Central memory CD4-positive, alpha-beta T cell (primary cell): ENCODE measurements at regions not wholly inside any gene's neighbourhood (a gene's known extent, or its start where the extent isn't known, plus 50 kb on each side); places are given as distances from the start of the nearest gene placed in this dataset.
"Not testable (repeated sequence)": the region's sequence is repeated elsewhere in the genome, so short reads cannot be mapped to it uniquely, and the experiment has no call there.

Experiments used
- DNase-seq: peaks from one replicate; pipeline ENCODE4 v3.0.0; 2022

DNA sequence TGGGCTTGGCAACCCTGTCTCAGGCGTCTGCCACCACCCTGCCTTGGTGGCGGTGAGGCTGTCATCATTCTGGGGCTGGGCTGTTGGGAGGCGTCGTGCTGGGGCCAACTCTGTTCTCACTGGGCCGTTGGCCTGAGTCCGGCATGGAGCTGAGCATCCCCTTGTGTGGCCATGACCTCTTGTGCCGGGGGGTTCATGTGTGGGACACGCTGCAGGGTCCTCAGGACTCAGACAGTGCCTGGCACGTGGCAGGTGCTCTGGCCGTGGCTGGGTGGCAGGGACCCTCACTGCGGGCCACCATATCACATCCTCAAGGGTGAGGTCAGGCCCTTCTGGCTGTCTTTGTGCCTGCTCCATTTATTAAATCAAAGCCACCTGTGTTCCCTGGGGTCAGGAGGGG lies 197.4 kb downstream of the BANP start:
- DNase-seq: not testable (repeated sequence)

DNA sequence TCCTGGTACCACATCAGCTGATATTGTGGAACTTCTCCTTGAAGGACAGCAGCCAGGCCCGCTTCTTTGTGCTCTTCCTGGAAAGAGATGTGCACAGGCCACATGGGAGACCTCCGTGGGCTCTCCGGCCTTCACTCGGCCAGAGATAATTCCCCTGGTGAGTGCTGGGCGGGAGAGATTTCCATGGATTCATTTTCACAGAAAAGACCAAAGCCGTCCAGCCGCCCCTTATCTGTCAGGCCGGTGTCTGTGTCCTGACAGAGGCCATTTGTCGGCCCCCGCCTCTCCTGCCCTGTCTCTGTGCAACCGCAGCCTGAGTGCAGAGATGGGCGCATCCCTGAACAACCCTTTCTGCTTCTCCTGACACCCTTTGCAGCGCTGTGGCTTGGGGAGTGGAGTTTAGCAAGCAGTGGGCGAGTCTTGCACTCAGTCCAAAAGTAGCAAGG lies 197.9 kb downstream of the BANP start:
- not testable (repeated sequence) for DNase-seq

DNA sequence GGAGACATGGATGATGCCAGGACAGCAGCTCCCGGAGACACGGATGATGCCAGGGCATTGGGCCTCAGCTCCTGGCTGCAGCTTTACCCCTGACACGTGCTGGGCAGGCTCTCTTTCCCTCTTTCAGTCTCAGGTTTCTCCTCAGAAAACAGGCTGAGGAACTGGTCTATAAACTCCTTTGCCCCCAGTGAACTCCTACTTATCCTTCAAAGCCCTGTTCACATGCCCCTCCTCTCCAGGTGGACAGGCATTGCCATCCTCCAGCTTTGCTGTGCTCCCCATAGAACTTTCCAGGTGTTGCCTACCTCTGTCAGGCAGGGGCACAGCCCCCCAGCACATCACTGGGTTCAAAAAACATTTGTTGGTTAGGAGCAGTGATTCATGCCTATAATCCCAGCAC lies 198.4 kb downstream of the BANP start:
- not testable (repeated sequence) for DNase-seq

DNA sequence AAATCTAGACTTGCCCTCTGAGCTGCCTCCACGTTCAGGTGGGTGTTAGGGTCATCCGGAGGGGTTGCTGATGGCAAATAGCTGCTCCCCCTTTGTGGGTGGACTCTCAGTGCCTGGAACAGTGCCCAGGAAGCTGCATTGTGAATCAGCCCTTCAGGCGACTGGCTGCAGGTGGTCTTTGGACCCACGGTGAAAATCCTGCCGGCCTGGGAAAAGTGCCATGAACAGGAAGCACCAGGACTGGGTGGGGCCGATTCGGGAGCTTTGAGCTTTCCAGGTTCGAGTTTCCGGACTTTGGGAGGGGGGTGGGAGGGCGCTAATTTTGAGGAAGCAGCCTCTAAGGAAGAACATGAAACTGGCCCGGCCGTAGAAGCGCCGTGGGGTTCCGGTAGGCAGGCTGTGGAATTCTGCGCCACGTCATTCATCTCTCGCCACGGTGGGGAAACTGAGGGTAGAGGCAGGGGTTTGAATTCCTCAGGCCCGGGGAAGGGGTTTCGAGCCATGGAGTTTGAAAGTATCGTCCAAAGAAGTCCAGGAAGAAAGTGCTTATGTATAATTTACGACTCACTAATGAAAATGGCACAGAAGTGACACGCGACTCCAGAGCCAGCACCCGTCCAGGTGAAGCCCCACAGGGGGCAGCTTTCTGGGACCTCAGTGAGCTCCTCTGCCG lies 199.4 kb downstream of the BANP start:
- not testable (repeated sequence) for DNase-seq

DNA sequence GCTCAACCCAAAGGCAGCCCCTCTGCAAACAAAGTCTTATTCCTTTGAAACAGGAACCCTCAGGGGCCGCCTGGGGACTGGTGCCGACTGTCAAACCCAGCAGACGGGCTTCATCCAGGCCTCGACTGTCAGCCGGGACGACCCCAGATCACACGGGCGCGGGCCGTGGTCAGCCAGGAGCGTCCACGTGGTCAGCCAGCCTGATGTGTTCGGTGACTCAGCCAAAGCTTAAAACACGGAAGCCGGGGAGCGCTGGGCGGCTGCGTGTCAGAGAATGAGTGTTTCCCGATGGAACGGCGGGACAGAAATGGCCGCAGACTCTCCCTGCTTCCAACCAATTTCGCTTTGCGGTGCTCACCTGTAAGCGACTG lies 199.9 kb downstream of the BANP start:
- DNase-seq: not testable (repeated sequence)

DNA sequence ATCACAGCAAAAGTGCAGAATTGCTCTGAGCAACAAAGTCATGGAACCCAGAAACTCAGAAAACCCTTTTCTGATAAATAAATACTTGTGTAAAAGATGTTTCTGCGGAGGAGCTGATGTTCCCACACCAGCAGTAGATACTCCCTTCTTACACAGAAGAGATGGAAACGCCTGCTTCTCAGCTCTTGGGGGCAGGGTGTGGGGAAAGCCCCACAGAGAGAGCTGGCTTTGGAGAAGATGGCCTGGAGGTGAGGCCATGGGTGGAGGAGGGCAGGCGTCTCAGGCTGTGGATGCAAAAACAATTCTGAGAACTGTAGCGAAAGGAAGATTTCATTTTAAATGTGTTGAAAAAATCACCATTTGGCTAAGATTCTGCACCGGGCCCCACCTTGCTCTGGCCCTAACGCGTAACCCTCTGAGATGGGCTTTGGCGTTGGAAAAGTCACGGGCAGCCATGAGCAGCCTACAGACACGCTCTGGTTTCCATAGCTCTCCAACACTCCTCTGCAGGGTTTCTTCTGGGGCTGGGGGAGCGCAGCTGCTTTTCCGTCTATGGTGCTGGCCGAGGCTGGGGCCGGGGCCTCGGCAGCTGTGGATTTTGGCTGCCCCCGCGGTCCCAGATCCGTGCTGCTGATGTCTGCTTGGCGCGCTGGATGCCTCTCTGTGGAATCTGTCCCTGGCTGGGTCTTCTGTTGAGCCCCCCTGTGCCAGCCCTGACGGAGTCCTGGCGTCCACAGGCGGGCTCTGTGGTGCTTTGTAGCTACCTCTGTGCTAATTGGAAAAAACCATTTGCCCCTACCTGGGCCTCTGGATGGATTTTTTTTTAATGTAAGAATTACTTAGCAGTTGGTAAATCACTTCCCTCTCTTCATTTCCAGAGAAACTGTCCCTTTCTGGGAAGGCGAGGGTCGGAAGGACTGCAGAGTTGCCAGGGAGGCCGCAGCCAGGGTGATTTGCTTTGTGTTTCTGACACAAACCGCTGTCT lies 200.9 kb downstream of the BANP start:
- not testable (repeated sequence) for DNase-seq

DNA sequence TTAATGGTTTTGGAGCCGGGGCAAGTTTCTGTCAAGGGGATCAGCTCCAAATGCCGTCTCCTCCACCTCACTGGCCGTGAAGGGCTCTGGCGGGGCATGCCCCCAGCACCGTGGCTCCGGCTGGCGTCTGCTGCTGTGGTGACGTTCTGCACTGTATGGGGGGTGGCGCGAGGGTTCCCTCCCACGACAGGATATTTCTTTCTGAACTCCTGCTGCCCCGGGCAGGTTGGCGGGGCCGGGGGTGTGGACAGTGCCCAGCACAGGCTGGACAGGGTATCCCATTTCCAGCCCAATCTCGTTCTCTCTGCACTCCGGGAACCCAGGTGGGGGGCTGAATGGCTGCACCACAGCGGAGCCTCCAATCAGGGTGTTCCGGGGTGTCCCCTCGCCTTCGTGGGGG lies 201.6 kb downstream of the BANP start:
- DNase-seq: not testable (repeated sequence)

DNA sequence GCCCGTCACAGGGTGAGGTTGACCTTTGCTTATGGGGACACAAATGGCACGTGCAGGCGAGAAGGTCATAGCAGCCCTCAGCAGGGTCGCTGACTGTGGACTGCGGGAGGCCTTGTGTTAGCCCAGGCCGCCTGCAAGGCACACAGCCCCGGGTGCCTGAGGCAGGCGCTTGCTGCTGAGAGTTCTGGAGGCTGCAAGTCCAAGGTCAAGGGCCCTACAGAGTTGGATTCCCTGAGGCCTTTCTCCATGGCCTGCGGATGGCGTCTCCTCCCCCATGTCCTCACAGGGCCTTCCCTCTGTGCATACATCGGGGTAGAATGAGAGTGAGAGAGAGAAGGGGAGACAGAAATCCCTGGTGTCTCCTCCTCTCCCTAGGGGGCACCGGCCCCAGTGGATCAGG lies 202.3 kb downstream of the BANP start:
- DNase-seq: not testable (repeated sequence)

DNA sequence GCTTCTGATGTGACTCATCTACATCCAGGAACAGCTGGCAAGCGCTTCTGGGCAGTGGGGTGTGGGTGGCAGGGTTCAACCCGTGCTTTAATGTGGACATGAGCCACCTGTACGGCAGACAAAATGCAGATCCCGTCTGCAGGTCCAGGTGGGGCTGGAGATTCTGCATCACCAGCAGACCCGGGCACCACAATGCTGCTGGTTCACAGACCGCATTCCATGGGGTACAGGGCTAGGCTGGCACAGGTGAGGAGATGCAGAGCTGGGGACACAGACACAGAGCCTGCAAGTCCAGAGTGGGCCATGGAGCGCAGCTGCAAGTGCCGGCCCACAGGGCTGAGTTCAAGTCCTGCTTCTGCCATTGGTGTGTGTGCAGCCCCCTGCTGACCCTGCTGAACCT lies 203.7 kb downstream of the BANP start:
- not testable (repeated sequence) for DNase-seq

DNA sequence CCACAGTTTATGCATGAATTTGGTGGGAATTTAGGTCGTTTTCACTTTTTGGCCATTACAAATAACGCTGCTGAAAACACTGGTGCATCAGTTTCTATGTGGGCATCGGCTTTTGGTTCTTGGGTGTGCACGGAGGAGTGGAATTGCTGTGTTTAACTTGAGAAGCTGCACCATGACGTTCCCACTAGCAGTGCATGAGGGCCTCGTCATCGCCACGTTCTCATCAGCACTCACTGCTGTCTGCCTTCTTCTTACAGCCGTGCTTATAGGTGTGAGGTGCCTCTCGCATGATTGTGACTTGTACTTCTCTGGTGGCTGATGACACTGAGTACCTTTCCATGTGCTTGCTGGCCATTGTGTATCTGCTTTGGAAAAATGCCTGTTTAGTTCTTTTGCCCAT lies 204.4 kb downstream of the BANP start:
- DNase-seq: not testable (repeated sequence)

DNA sequence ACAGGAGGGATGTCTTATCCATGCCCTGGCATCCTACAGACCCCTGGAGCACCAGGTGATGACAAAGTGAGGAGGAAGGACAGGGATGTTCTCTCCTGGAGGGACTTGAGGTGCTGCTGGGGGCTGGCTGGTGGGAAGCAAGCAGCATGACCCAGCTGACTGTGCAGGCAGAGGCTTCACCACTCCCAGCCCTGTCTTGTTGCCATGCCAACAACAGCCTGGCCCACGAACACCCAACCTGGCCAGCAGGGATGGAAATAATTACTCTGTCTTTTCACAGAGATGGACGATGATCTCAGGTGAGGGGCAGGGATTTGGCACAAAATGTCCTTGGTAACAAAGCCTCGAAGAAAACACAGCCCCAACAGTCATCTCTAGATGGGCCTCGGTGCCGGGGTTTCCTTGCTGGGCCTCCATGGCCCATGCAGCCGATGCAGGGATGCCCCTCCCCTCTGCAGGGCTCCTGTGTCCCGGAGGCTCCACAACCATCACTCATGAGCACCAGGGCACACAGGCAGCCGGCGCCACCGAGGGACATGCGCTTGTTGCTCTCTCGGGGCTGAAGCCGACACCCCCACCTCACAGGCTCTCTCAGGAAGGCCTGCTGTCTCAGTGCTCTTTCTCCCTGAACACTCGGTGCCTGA lies 205.5 kb downstream of the BANP start:
- DNase-seq: not testable (repeated sequence)

DNA sequence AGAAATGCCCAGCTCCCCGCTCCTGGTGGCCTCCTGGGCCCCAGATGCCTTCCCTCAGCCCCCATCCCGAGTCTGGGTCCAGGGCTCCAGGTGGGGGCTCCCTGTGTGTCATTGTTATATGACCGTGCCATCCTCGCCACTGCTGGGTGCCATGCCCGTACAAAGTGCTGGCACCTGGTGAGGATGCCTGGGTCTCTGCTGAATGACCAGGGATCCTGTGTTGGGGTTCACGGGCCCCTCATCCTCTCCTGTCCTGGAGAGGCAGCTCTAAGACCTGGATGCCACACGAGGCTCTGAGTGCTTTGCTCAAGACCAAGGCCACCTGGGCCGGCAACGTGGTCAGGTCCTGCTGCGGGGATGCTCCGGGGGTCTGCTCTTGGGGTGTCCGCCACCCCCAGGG lies 206.5 kb downstream of the BANP start:
- DNase-seq: not testable (repeated sequence)

DNA sequence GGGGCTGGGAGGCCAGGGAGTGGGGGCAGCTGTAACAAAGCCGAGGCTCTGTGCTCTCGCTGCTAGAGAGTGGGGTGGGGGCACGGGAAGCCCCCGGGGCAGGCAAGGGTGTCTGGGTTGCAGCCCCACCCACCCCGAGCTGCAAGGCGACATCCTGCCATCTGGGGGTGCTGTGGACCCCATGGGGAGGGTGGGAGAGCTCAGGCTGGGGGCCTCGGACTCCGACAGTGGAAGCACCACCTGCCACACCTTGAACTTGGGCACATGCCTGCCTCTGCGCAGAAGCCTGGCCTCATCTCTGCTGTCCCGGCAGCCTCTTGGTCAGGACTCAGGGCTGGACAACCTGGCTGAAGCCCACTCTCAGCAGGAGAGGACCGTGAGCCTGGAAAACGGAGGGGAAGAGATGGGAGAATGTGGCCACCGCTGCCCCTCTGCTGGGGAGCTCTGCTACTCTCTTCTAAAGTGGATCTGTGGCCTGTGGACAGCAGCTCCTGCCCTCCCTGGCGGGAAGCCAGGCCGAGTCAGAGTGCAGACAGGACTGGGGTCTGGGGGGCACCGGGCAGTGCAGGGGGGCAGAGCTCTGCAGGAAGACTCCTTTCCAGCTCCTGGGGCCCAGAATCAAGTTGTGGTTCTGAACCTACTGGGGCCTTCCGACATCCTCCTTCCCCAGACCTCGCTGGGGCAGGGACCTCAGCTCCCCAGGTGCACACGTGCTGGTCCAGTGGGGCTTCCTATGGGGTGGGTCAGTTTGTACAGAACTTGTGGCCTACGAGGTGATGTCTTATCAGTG lies 207.2 kb downstream of the BANP start:
- DNase-seq: not testable (repeated sequence)

DNA sequence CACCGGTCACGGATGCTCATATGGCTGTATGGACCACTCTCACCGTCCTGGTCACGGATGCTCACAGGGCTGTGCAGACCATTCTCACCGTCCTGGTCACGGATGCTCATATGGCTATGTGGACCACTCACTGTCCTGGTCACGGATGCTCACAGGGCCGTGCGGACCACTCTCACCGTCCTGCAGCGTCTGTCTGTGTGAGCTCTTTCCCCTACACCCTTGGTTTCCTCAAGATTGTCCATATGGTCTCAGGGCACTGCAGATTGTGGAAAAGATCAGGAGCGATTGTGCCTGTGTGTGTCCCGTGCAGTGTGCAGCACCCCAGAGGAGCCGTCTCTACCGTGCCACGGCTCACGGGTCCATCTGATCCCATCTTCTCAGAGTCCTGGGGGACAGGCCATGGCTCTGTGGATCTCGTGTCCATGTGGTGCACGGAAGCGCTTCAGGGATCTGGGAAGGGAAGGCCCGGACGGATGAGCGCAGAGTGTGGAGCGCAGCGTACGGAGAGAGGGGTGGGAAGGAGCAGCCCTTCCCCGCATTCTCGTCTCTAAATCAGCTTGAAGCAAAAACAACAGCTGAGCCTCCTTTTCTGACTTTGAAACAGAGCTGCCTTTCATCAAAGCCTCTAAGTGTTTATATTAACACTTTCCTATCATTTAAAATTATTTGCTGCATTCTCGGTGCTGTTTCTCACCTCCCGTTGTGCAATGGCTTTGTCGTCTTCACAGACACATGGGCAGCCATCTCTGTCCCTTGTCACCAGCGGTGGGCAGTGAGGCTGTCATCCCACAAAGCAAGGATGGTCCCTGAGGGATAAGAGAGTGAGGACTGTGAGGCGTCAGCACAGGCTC lies 208.0 kb downstream of the BANP start:
- DNase-seq: not testable (repeated sequence)

DNA sequence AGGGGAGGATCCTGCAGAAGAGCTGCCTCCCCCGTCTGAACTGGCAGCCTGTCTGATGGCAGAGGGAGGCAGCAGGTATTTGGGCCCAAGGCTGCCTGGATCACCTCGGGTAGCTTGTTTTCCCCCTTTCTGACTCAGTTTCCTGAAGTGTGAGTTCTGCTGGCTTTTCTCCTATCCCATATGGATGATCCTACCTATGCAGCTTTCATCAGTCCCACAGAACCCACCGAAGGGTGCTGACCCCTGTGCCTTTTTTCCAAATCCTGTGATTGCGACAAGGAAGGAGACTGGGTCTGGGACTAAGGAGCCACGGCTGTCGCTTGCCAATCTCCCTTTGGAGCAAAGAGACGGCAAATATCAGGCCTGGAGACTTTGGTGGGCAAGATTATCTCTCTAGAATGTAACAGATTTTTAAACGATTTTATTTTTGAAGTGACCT lies 208.7 kb downstream of the BANP start:
- DNase-seq: not testable (repeated sequence)

DNA sequence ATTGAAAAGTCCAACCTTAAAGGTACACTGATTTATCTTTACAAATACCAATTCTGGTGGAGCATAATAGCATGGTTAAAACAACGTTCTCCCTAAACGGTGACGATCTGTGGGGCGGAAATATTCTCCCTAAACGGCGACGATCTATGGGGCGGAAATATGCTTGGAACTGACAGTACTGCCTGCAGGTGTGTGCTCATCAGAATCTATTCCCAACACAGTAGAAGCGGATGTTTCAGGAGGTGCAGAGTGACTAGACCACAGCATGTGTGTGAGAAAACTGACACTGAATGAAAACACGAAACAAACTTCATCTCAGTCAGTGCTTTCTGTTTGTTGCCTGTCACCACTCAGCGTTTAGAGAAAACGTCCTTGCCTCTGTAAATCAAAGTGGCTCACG lies 210.0 kb downstream of the BANP start:
- DNase-seq: not testable (repeated sequence)

DNA sequence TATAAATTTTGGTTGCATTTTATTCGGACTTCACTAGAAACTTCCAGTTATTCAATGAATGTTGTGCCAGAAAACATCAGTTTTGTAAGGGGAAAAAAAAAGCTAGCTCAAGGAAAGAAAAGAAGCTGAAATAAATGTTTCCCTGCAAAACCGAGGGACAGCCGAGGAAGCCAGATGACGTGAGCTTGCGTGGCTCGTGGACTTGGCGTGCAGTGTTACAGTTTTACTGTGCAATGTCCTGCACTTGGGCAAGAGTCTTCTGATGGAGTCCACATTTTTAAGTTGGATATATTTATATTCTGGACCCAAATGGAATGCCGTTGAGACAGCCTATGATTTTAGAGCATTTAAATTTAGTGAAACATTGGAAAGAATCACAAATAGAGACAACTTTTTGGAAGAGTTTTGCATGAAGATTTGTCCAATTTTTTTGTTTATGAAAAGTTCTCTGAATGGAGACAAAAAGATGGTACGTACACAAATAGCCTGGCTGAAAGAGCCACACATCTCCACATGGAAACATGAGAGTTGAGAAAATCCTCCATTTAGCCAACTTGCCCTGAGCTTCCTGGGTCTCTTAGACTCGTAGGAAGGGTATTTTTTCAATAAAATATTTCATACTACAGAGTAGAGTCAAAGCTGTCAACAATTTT lies 210.5 kb downstream of the BANP start:
- DNase-seq: not testable (repeated sequence)

DNA sequence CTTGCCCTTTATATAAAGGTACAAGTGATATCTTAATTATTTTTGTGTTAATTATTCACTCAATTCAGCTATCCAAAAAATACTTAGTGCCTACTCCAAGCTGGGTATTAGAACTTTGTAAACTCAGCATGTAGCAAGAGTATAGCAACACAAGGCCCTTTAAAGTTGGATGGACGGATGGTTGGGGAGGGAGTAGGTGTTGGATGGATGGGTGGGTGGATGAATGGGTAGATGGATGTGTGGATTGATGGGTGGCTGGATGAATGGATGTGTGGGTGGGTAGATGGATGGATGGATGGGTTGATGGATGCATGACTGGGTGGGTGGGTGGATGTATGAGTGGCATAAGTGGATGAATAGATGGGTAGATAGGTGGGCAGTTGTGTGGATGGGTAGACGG lies 211.5 kb downstream of the BANP start:
- not testable (repeated sequence) for DNase-seq

DNA sequence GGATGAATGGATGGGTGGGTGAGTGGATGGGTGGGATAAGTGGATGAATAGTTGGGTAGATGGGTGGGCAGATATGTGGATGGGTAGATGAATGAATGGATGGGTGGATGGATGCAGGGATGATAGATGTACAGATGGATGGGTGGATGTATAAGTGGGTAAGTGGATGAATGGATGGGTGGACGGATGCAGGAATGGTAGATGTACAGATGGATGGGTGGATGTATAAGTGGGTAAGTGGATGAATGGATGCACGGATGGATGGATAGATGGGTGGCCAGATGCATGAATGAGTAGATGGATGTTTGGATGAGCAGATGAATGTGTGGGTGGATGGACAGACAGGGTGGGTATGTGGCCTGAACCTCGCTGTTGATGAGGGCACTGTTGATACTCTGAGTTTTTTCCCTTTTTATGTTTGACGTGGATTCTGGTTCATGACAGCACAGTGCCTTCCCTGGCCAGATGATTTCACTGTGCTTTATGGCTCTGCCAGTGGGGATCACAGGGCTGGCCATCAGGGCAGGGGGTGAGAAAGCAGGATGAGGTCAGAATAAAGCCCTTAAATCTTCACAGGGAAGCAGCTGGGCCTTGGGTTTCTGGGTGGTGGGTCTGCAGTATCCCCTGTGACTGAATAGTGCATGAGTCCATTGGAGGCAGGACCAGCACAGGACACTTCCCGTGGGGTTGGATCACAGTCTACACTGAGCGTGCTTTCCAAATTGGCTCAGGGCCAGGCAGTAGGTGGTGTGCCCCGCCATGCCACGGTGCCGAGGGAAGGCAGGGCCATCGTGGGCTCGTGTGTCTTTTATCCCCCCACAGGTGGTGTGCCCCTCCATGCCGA lies 213.2 kb downstream of the BANP start:
- not testable (repeated sequence) for DNase-seq

DNA sequence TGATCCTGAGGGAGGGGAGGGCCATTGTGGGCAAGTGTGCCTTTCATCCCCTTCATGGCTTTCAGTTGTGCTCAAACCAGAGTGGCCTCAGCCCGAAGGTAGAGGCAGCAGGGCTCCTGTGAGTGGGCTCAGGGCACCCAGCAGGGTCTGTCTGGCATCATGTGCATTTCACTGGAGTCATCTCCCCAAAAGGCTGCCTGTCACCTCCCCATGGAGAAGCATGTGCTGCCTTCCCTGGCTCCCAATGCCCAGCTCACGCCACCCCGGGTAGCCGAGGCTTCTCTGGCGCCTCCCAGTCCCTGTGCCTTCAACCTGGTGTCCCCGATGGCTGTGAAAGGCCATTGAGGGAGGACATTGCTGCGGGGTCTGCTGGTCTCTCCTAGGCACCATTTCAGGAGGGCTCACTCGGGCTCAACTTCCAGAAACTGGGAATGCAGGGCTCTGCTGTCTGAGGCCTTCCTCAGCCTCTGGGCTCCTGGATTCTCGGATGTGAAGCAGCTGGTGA lies 213.9 kb downstream of the BANP start:
- not testable (repeated sequence) for DNase-seq
